Aorta (tissue), 5 donors: ENCODE measurements at regions not wholly inside any gene's neighbourhood (a gene's known extent, or its start where the extent isn't known, plus 50 kb on each side); places are given as distances from the start of the nearest gene placed in this dataset.

Experiments used
- ATAC-seq: fragments of 200-7000 bp; cut with Tn5 transposase; one replicate; pipeline ENCODE4 v1.9.1; 2022; ENCODE audit warnings: moderate library complexity; ENCODE audit not compliant: low FRiP score
- DNase-seq, 2 donors: peaks; one replicate each; pipeline ENCODE4 v3.0.0-alpha.2; 2020
- H3K27ac ChIP-seq, 2 donors: one replicate each; pipeline ENCODE4 v1.5.1; 2013; ENCODE audit warnings: low read length in 2 of 2, mild to moderate bottlenecking in 2 of 2, moderate library complexity in 2 of 2, control low read depth in 1 of 2, inconsistent platforms in 1 of 2, low read depth in 1 of 2
- H3K27me3 ChIP-seq, 2 donors: one replicate each; pipeline ENCODE4 v1.6.1; 2013; ENCODE audit warnings: control low read depth in 1 of 2, low read length in 1 of 2, mild to moderate bottlenecking in 1 of 2, moderate library complexity in 1 of 2; ENCODE audit not compliant: insufficient read depth in 2 of 2, control insufficient read depth in 1 of 2
- H3K36me3 ChIP-seq, 2 donors: one replicate each; pipeline ENCODE4 v1.6.1; 2013; ENCODE audit warnings: control low read depth in 1 of 2, low read length in 1 of 2, mild to moderate bottlenecking in 1 of 2; ENCODE audit not compliant: insufficient read depth in 2 of 2, control insufficient read depth in 1 of 2
- H3K4me1 ChIP-seq, 2 donors: one replicate each; pipeline ENCODE4 v1.6.1; 2013; ENCODE audit warnings: low read length in 2 of 2, control low read depth in 1 of 2, mild to moderate bottlenecking in 1 of 2, moderate library complexity in 1 of 2; ENCODE audit not compliant: insufficient read depth in 2 of 2, control insufficient read depth in 1 of 2
- H3K4me3 ChIP-seq, 2 donors: one replicate each; pipeline ENCODE4 v1.5.1; 2013; ENCODE audit warnings: low read length in 2 of 2, control low read depth in 1 of 2, mild to moderate bottlenecking in 1 of 2
- H3K9me3 ChIP-seq: one replicate; pipeline ENCODE4 v1.6.1; 2013; ENCODE audit warnings: mild to moderate bottlenecking, low read length; ENCODE audit not compliant: control insufficient read depth
- WGBS, 2 donors: extraction: QIAGEN DNeasy Blood & Tissue Kit; methylation state at CpG; one replicate each; pipeline ENCODE4 v1.1.7; 2013; 5-methylcytosine and 5-hydroxymethylcytosine counted together
- intact Hi-C, 2 donors: fragments of 100-400 bp; cut with DNase I; formaldehyde crosslinking; loops; one replicate each; pipeline versions ENCODE4 v1.14.2 to v1.15.0; 2022
- donor health status: healthy with polysubstance abuse.
- donor health status: Bipolar disorder and iron deficiency.
- donor health status: DM: no; HTN: no; CAD: no.
- donor health status: DM: no; HTN: no; CAD: no.
- donor health status: DM: yes; HTN: yes; CAD: no.

- no peaks in the 10 kb centered on the region for H3K4me1 ChIP-seq
- no peak overlapping the region for H3K4me3 ChIP-seq
- no peak overlapping the region for H3K27ac ChIP-seq
- H3K36me3 ChIP-seq, result no peaks in the 10 kb centered on the region
- H3K27me3 ChIP-seq, result no peaks in the 10 kb centered on the region
- intact Hi-C loops, result no loop called here
- 86 to 89% methylated on average over 1 of the region's 1 CpG for WGBS, 2 donors
- ATAC-seq (no peak), DNase-seq (no peak)
- no peaks in the 10 kb centered on the region for H3K9me3 ChIP-seq
Observed at GRCh38 chr3:168417016-168417415, 321.3 kb upstream of the GOLIM4 start.

GRCh38 chr3:168416446-168416845 is 320.7 kb upstream of the GOLIM4 start:
- no peak overlapping the region for H3K27ac ChIP-seq
- H3K27me3 ChIP-seq, result no peaks in the 10 kb centered on the region
- H3K36me3 ChIP-seq, result no peaks in the 10 kb centered on the region
- 74 to 78% methylated on average over 6 of the region's 6 CpGs for whole genome bisulfite sequencing, 2 donors
- no peak overlapping the region for H3K4me3 ChIP-seq
- H3K9me3 ChIP-seq, result no peaks in the 10 kb centered on the region
- no peaks in the 10 kb centered on the region for H3K4me1 ChIP-seq
- intact Hi-C loops, result no loop called here
- ATAC-seq, result no peak
- DNase-seq, result no peak

- no peak overlapping the region for H3K27ac ChIP-seq
- DNase-seq (no peak), ATAC-seq (no peak)
- H3K4me3 ChIP-seq, result no peak overlapping the region
- no peaks in the 10 kb centered on the region for H3K36me3 ChIP-seq
- no peaks in the 10 kb centered on the region for H3K4me1 ChIP-seq
- H3K27me3 ChIP-seq, result no peaks in the 10 kb centered on the region
- 67 to 79% methylated on average over 1 of the region's 1 CpG for WGBS, 2 donors
- intact Hi-C loops, result no loop called here
- H3K9me3 ChIP-seq, result no peaks in the 10 kb centered on the region
Observed at GRCh38 chr3:168414149-168414548, 318.4 kb upstream of the GOLIM4 start.

GRCh38 chr3:168407381-168407780 is 311.7 kb upstream of the GOLIM4 start:
- Histone ChIP-seq H3K27ac (no peak overlapping the region), H3K36me3 (no peaks in the 10 kb centered on the region), H3K4me3 (no peak overlapping the region), H3K9me3 (no peaks in the 10 kb centered on the region), H3K27me3 (no peaks in the 10 kb centered on the region), H3K4me1 (no peaks in the 10 kb centered on the region)
- ATAC-seq (no peak), DNase-seq (no peak)
- intact Hi-C loops, result no loop called here

- Histone ChIP-seq H3K36me3 (no peaks in the 10 kb centered on the region), H3K9me3 (no peaks in the 10 kb centered on the region), H3K27ac (no peak overlapping the region), H3K4me3 (no peak overlapping the region), H3K27me3 (no peaks in the 10 kb centered on the region), H3K4me1 (no peaks in the 10 kb centered on the region)
- 96 to 97% methylated on average over 1 of the region's 1 CpG for WGBS, 2 donors
- no peak for ATAC-seq
- no peak for DNase-seq
- intact Hi-C loops, result no loop called here
Observed at GRCh38 chr3:168405288-168405687, 309.6 kb upstream of the GOLIM4 start.

- Histone ChIP-seq H3K36me3 (no peaks in the 10 kb centered on the region), H3K4me1 (no peaks in the 10 kb centered on the region), H3K4me3 (no peak overlapping the region), H3K9me3 (no peaks in the 10 kb centered on the region), H3K27me3 (no peaks in the 10 kb centered on the region), H3K27ac (no peak overlapping the region)
- DNase-seq, result no peak
- intact Hi-C loops, result no loop called here
- ATAC-seq, result no peak
Observed at GRCh38 chr3:168398371-168399025, 302.8 kb upstream of the GOLIM4 start.

GRCh38 chr3:168396861-168397260 is 301.1 kb upstream of the GOLIM4 start:
- intact Hi-C loops, result no loop called here
- Histone ChIP-seq H3K4me3 (no peak overlapping the region), H3K9me3 (no peaks in the 10 kb centered on the region), H3K4me1 (no peaks in the 10 kb centered on the region), H3K27me3 (no peaks in the 10 kb centered on the region), H3K27ac (no peak overlapping the region), H3K36me3 (no peaks in the 10 kb centered on the region)
- no peak for ATAC-seq
- no peak for DNase-seq
- WGBS, 2 donors, result 71 to 72% methylated on average over 1 of the region's 1 CpG

- H3K27me3 ChIP-seq, result no peaks in the 10 kb centered on the region
- DNase-seq, result no peak
- H3K36me3 ChIP-seq, result no peaks in the 10 kb centered on the region
- intact Hi-C loops, result no loop called here
- ATAC-seq, result no peak
- no peak overlapping the region for H3K27ac ChIP-seq
- no peak overlapping the region for H3K4me3 ChIP-seq
- no peaks in the 10 kb centered on the region for H3K9me3 ChIP-seq
- 63 to 69% methylated on average over 2 of the region's 2 CpGs for WGBS, 2 donors
- H3K4me1 ChIP-seq, result no peaks in the 10 kb centered on the region
Observed at GRCh38 chr3:168395551-168395950, 299.8 kb upstream of the GOLIM4 start.

GRCh38 chr3:168394439-168394838 is 298.7 kb upstream of the GOLIM4 start:
- no peaks in the 10 kb centered on the region for H3K9me3 ChIP-seq
- ATAC-seq (no peak), DNase-seq (no peak)
- H3K4me3 ChIP-seq, result no peak overlapping the region
- WGBS, 2 donors, result 74 to 77% methylated on average over 2 of the region's 2 CpGs
- intact Hi-C loops, result no loop called here
- H3K36me3 ChIP-seq, result no peaks in the 10 kb centered on the region
- no peak overlapping the region for H3K27ac ChIP-seq
- no peaks in the 10 kb centered on the region for H3K27me3 ChIP-seq
- no peaks in the 10 kb centered on the region for H3K4me1 ChIP-seq
